Testis (tissue), 2 donors: ENCODE measurements at regions not wholly inside any gene's neighbourhood (a gene's known extent, or its start where the extent isn't known, plus 50 kb on each side); places are given as distances from the start of the nearest gene placed in this dataset.

Experiments
- DNase-seq: peaks from one replicate; pipeline ENCODE4 v3.0.0-alpha.2; 2019
- H3K27ac ChIP-seq, 2 donors: fragments of 200-600 bp; sonication (generic); one replicate each; pipeline ENCODE4 v1.5.1; 2019
- H3K27me3 ChIP-seq: fragments of 200-600 bp; sonication (generic); one replicate; pipeline ENCODE4 v1.5.1; 2019
- H3K36me3 ChIP-seq: fragments of 200-600 bp; sonication (generic); one replicate; pipeline ENCODE4 v1.5.1; 2017; ENCODE audit warnings: low read depth; ENCODE audit errors: missing control alignments
- H3K4me1 ChIP-seq: fragments of 200-600 bp; sonication (generic); one replicate; pipeline ENCODE4 v1.5.1; 2019
- H3K4me3 ChIP-seq, 2 donors: fragments of 200-600 bp; sonication (generic); one replicate each; pipeline ENCODE4 v1.5.1; 2017 to 2019
- H3K9me3 ChIP-seq: fragments of 200-600 bp; sonication (generic); one replicate; pipeline ENCODE4 v1.5.1; 2017
- CTCF ChIP-seq, 3 experiments: fragments of 450-650 bp in 2 of 3; fragments of 200-600 bp in 1 of 3; sonication (generic) in 1 of 3; IDR thresholded peaks; one replicate each; pipeline ENCODE4 v1.5.1; 2016 to 2019; ENCODE audit warnings: antibody characterized with exemption in 3 of 3, mild to moderate bottlenecking in 2 of 3, moderate library complexity in 1 of 3
- POLR2A ChIP-seq: fragments of 450-650 bp; IDR thresholded peaks from one replicate; pipeline ENCODE4 v1.6.1; 2017; ENCODE audit warnings: antibody characterized with exemption, mild to moderate bottlenecking, moderate library complexity
- WGBS, 2 donors: methylation state at CpG; one replicate each; pipeline ENCODE4 v1.1.5; 2018; 5-methylcytosine and 5-hydroxymethylcytosine counted together
- intact Hi-C: fragments of 100-400 bp; cut with DNase I; formaldehyde crosslinking; loops from one replicate; pipeline ENCODE4 v1.15.1; 2023; ENCODE audit warnings: low total_unique reads

- DNase-seq: peak; percentile 45
- Histone ChIP-seq H3K27me3 (no peaks in the 10 kb centered on the region), H3K4me1 (peaks cover 19% of the 10 kb centered on the region), H3K9me3 (no peaks in the 10 kb centered on the region), H3K27ac (peak overlapping the region; percentile 37 to 39), H3K4me3 (peak overlapping the region; percentile 16 to 81), H3K36me3 (no peaks in the 10 kb centered on the region)
- 12 to 22% methylated on average over 11 to 52 of the region's 52 CpGs for WGBS, 2 donors
- intact Hi-C loops: no loop called here
- TF ChIP-seq CTCF (IDR thresholded peaks at IDR 0.05): no peak
- no peak for TF ChIP-seq POLR2A
These were observed 110.2 kb downstream of the NAV1 start for GRCh38 chr1:201648907-201649721.

- Histone ChIP-seq H3K27ac (peak overlapping the region; percentile 37 to 79), H3K4me3 (peak overlapping the region; percentile 16 to 81), H3K27me3 (no peaks in the 10 kb centered on the region), H3K4me1 (peaks cover 19% of the 10 kb centered on the region), H3K9me3 (no peaks in the 10 kb centered on the region), H3K36me3 (no peaks in the 10 kb centered on the region)
- 12 to 15% methylated on average over 24 to 64 of the region's 64 CpGs for WGBS, 2 donors
- intact Hi-C loops: no loop called here
- peak; percentile 95 for DNase-seq
- no peak for TF ChIP-seq CTCF (IDR thresholded peaks at IDR 0.05)
- TF ChIP-seq POLR2A: peak; percentile 12
These were observed 111.1 kb downstream of the NAV1 start for GRCh38 chr1:201649761-201650622.

- 31 to 37% methylated on average over 2 to 11 of the region's 11 CpGs for WGBS, 2 donors
- Histone ChIP-seq H3K4me1 (peaks cover 23% of the 10 kb centered on the region), H3K9me3 (no peaks in the 10 kb centered on the region), H3K4me3 (peak overlapping the region; percentile 9 to 81), H3K36me3 (no peaks in the 10 kb centered on the region), H3K27ac (peak overlapping the region; percentile 33 to 79), H3K27me3 (no peaks in the 10 kb centered on the region)
- no peak for TF ChIP-seq CTCF (IDR thresholded peaks at IDR 0.05)
- intact Hi-C loops: no loop called here
- DNase-seq: no peak
These were observed 111.7 kb downstream of the NAV1 start for GRCh38 chr1:201650623-201650933.

- WGBS, 2 donors: 82 to 96% methylated on average over 2 to 5 of the region's 5 CpGs
- DNase-seq: no peak
- no peaks in the 10 kb centered on the region for H3K9me3 ChIP-seq
- intact Hi-C loops: no loop called here
- H3K36me3 ChIP-seq: no peaks in the 10 kb centered on the region
- H3K4me1 ChIP-seq: peaks cover 35% of the 10 kb centered on the region
- H3K4me3 ChIP-seq: no peak overlapping the region
- no peaks in the 10 kb centered on the region for H3K27me3 ChIP-seq
- no peak overlapping the region for H3K27ac ChIP-seq
- TF ChIP-seq CTCF (IDR thresholded peaks at IDR 0.05): no peak
- no peak for TF ChIP-seq POLR2A
These were observed 113.3 kb downstream of the NAV1 start for GRCh38 chr1:201652181-201652580.
